Stimulated activated naive CD4-positive, alpha-beta T cell (primary cell): ENCODE measurements at regions not wholly inside any gene's neighbourhood (a gene's known extent, or its start where the extent isn't known, plus 50 kb on each side); places are given as distances from the start of the nearest gene placed in this dataset.
"Not testable (repeated sequence)": the region's sequence is repeated elsewhere in the genome, so short reads cannot be mapped to it uniquely, and the experiment has no call there.

Experiments
- DNase-seq, 6 experiments: peaks; one replicate each; lab custom pipeline; 2025; lab: John Stamatoyannopoulos, UW

- DNase-seq = no peak
Observed at GRCh38 chr7:68754414-68754813, 843.9 kb upstream of the AUTS2 start.

- DNase-seq = no peak
Observed at GRCh38 chr7:68756986-68757495, 841.2 kb upstream of the AUTS2 start.

DNA sequence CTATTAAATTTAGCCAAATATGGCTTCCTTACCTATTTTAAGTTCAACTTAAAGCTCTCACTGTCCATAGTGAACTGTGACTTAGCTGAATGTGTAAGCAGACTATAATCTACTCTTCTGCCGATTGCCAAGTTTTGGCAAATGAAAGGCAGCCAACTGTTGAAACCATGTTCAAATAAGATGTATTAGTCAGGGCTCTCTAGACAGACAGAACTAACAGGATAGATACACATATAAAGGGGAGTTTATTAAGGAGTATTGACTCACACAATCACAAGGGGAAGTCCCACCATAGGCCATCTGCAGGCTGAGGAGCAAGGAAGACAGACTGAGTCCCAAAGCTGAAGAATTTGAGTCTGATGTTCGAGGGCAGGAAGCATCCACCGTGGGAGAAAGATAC lies 837.7 kb upstream of the AUTS2 start:
- DNase-seq = no peak

DNA sequence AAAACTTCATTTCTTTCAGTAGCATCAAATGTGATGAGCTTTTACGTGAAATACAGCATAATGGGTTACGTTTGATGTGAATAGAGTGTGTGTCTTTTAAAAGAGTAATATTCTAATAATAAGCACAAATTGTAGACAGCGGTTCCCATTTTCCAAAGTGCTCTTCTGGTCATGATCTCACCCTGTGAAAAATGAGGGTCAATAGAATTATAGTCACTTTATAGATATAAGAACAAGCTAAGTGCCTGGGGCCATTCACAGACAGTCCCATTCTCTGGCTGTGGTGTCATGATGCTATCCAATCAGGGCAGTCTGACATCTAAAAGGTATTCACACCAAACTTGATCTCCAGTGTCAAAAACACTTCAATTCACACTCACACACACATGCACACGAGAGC lies 830.8 kb upstream of the AUTS2 start:
- DNase-seq = no peak

DNA sequence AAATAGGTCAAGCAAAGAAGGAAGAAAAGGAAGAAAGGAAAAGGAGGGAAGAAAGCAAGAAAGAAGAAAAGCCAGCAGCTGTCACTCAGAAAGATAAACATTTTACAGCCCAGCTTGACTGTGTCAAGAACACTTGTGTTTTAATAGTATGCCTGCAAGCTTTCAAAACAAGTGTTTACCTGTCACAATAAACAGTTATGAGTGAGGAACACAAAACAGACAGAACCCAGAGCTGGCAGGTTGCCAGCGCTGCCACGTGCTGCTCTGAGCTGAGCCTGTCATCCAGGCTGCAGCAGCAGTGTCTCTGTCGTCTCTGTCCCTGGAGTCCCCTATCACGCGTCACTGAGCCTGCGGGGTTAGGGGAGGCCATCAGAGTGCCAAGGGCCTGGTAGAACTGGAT lies 827.6 kb upstream of the AUTS2 start:
- DNase-seq = no peak

GRCh38 chr7:68776326-68776725 lies 821.9 kb upstream of the AUTS2 start:
- no peak for DNase-seq

GRCh38 chr7:68783684-68784083 lies 814.6 kb upstream of the AUTS2 start:
- DNase-seq = no peak

DNA sequence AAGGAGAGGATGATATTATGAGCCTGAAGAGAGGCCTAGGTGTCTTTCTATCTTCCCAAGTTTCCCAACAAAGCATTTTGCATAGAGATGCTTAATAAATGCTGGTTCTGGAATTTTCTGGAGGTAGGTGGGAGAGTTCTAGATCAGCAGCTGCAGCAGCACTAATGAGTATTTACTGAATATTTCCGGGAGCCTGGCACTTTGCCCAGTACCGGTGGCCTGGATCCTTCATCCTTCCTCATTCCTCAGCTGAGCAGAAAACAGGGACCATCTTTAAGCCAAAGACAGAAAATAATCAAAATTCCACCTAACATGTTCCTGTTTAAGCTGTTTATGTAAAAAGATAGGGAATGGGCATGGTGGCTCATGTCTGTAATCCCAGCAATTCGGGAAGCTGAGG lies 813.2 kb upstream of the AUTS2 start:
- DNase-seq = no peak

DNA sequence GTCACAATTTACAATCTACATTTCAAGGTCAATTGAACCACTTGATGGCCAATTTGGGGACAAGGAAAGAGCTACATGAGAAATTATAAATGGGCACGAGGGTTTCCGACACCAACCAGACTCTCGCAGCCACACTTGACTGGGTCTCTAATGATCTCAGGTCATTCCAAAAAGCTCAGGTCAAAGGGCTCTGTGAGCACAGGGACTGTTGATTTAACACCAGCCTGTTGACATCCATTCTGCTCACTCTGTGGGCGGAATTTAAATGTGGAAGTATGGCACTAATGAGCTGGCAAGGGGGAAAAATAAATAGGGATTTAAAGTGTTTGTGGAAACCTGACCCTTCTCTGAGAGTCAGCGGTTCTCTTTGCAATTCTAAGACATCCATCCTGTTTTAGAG lies 810.7 kb upstream of the AUTS2 start:
- DNase-seq = no peak

DNA sequence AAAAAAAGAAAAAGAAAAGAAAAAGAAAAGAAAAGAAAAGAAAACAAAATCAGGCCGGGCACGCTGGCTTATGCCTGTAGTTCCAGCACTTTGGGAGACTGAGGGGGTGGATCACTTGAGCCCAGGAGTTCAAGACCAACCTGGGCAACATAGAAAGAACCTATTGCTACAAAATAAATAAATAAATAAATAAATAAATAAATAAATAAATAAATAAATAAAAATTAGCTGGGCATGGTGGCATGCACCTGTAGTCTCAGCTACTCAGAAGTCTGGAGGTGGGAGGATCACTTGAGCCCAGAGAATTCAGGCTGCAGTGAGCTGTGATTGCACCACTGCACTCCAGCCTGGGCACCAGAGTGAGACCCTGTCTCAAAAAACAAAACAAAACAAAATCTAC lies 809.7 kb upstream of the AUTS2 start:
- DNase-seq = not testable (repeated sequence)

GRCh38 chr7:68789597-68789996 lies 808.7 kb upstream of the AUTS2 start:
- no peak for DNase-seq

- no peak for DNase-seq
Observed at GRCh38 chr7:68792351-68792750, 805.9 kb upstream of the AUTS2 start.

DNA sequence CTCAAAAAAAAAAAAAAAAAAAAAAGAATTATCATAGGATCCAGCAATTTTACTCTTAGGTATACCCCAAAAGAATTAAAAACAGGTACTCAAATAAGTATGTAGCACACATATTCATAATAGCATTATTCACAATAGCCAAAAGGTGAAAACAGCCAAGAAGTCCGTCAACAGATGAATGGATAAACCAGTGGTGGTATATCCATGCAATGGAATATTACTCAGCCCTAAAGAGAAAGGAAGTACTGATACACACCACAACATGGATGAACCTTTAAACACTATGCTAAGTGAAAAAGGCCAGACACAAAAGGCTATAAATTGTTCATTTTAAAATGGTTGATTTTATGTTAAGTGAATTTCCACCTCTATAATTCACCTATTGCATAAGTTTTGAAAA lies 804.8 kb upstream of the AUTS2 start:
- no peak for DNase-seq

DNA sequence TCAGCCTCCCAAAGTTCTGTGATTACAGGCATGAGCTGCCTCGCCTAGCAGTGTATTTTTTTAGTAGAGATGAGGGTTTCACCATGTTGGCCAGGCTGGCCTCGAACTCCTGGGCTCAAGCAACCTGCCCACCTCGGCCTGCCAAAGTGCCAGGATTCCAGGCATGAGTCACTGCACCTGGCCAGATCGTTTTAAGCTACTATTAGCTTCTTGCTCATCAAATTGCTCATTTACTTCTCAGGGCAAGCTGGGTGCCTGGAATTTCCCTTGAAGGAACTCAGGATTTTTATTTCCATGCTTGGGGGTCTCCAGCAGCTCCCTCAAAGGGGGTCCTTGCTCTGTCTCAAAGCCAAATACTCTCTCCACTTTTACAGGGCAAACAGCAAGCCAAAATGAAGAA lies 798.0 kb upstream of the AUTS2 start:
- DNase-seq = no peak

GRCh38 chr7:68805159-68805558 lies 793.1 kb upstream of the AUTS2 start:
- no peak for DNase-seq

DNA sequence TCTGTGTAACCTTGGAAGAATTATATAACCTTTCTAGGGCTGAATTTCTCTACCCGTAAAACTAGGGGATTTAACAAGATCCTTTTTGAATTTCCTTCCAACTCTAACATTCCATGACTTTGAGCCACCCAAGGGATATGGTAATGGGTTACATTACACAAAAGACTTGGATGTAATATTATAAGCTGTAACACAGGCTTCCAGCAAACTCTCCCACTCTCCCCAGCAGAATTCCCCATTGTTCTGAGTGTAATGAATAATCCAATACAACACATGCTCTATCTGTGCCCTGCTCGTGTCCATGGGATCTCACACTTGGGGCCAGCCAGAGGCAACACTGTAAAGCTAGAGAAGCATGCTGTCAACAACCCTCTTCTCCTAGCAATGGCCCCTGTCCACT lies 790.6 kb upstream of the AUTS2 start:
- DNase-seq = no peak

GRCh38 chr7:68813551-68814080 lies 784.7 kb upstream of the AUTS2 start:
- DNase-seq = no peak

GRCh38 chr7:68816491-68816890 lies 781.8 kb upstream of the AUTS2 start:
- DNase-seq = no peak

DNA sequence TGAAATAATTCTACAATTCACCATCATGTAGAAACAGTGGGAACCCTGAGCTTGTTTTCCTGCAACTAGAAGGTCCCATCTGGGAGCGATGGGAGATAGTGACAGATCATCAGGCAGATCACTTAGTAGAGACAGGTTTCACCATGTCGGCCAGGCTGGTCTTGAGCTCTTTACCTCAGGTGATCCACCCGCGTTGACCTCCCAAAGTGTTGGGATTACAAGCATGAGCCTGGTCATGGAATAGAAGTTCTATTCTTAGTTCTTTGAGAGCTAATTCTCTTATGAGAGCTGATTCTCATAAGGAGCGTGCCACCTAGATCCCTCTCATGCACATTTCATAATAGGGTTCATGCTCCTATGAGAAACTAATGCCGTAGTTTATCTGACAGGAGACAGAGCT lies 778.0 kb upstream of the AUTS2 start:
- no peak for DNase-seq

- DNase-seq = no peak
Observed at GRCh38 chr7:68821846-68822245, 776.4 kb upstream of the AUTS2 start.

- no peak for DNase-seq
Observed at GRCh38 chr7:68823996-68824780, 774.1 kb upstream of the AUTS2 start.

DNA sequence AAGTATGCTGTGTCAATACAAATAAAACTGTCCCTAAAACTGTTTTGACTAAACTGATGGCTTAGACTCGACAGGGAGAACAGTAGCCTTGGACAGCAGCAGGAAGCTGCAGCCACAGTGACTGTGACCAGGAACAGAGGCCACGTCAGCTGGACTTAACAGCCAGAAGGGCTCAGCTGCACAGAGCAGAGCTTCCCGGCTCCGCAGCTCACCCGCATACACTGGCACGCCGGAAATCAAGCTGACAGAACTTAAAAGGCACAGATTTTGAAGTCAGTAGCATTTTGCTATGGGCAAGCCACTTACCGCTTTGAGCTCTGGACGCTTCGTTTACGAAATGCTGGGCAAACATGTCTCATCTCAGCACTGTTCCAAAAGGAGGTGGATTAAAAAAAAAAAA lies 769.7 kb upstream of the AUTS2 start:
- DNase-seq = no peak

- no peak for DNase-seq
Observed at GRCh38 chr7:68833422-68833821, 764.9 kb upstream of the AUTS2 start.

DNA sequence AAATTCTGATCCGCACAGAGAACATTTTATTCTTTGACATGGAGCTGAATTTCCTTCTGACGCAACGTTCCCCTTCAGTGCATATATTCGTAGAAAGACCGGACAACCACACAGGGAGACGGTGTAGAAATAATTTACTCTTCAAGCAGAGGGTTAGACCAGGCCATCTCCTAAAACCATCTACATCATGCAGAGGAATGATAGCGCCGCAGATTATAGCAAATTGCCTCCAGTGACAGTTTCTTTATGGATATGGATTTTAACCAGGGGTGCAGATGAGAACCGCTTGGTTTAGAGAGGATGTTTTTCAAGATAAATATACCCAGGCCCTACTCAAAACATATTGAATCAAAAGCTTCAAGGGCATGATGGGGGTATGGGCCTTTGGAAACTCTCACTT lies 759.3 kb upstream of the AUTS2 start:
- DNase-seq = no peak
